ENCODE measurements at regions not wholly inside any gene's neighbourhood (a gene's known extent, or its start where the extent isn't known, plus 50 kb on each side); places are given as distances from the start of the nearest gene placed in this dataset.

DNA sequence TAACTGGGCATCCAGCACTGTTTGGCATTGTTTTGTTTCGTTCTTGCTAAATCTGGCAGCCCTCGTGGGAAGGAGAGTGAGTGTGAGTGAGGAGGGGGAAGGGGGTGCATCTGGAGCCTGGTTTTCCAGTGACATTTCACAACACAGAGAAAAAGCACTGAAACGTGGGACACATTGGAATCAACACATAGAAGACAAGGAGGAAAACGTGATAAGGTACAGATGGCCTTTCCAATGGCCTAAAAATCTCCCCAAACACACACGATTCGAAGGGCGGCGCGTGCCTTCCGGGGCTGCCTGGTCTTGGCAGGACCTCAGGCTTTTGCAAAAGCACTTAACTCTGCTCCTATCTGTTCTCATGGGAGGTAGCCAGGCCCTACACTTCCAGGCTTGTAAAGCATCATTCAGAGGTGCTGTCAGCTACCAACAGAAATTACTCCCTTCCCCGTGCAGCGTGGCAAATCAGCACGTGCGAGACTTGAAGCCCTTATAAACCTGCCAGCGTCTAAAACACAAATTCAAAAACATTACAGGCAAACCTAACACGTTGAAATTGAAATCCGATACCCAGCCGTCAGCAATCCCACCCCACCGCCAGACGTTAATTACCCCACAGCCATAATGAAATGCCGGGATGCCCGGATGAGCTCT lies 129.4 kb downstream of the OLFM1 start:
- TF ChIP-seq, protein P1, sequence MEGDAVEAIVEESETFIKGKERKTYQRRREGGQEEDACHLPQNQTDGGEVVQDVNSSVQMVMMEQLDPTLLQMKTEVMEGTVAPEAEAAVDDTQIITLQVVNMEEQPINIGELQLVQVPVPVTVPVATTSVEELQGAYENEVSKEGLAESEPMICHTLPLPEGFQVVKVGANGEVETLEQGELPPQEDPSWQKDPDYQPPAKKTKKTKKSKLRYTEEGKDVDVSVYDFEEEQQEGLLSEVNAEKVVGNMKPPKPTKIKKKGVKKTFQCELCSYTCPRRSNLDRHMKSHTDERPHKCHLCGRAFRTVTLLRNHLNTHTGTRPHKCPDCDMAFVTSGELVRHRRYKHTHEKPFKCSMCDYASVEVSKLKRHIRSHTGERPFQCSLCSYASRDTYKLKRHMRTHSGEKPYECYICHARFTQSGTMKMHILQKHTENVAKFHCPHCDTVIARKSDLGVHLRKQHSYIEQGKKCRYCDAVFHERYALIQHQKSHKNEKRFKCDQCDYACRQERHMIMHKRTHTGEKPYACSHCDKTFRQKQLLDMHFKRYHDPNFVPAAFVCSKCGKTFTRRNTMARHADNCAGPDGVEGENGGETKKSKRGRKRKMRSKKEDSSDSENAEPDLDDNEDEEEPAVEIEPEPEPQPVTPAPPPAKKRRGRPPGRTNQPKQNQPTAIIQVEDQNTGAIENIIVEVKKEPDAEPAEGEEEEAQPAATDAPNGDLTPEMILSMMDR (IDR thresholded peaks at IDR 0.05; ENCODE audit: poor library complexity, severe bottlenecking): no peak
- TF ChIP-seq EP300 (conservative IDR thresholded peaks at IDR 0.05; ENCODE audit: poor library complexity, severe bottlenecking) (no peak), POLR2AphosphoS5 (IDR thresholded peaks at IDR 0.05) (peak; percentile 22), EZH2 (IDR thresholded peaks at IDR 0.05; ENCODE audit: borderline replicate concordance, insufficient read depth, low read length, poor library complexity, severe bottlenecking) (no peak), MXI1 (conservative IDR thresholded peaks at IDR 0.05; ENCODE audit: poor library complexity, severe bottlenecking) (no peak), SMC3 (conservative IDR thresholded peaks at IDR 0.05; ENCODE audit: poor library complexity) (no peak)
